ENCODE measurements at regions not wholly inside any gene's neighbourhood (a gene's known extent, or its start where the extent isn't known, plus 50 kb on each side); places are given as distances from the start of the nearest gene placed in this dataset.

DNA sequence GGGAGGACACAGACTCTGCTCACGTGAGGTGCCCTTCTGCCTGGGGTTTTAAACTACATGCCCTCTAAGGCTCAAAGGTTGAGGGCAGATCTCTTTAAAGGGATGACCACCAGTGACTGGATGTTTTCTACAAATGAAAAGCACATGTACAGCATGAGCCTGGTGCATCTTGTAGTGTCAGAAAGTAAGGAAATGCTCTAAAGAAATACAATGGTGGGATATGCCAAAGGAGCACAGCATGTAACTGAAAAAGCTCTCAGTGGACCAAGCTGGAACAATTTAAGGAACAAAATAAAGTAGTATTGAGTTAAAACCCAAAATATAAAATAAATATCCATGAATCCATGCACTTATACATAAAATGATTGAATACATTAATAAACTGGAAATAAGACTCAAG is 78.3 kb upstream of the SEMA6D start (continued):
- TF ChIP-seq, protein P1, sequence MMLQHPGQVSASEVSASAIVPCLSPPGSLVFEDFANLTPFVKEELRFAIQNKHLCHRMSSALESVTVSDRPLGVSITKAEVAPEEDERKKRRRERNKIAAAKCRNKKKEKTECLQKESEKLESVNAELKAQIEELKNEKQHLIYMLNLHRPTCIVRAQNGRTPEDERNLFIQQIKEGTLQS (IDR thresholded peaks at IDR 0.05) = no peak
- no peak for TF ChIP-seq HNF4G (IDR thresholded peaks at IDR 0.05)

DNA sequence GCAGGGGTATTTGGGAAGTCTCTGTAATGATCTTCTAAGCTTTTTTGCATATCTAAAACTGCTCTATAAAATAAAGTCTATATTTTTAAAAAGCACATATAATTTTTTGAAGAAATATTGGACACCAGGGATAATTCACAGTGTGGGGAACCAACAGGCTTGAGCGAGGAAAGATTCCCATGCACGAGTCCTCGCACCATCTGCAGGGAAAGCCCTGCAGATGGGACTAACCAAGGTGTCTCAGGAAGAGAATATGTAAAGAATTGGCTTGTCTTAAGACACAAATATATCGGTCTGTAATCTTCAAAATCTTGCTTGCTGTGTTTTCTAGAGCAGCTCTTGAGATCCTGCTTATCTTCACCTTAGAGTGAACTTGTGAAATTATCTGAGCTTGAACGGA is 77.2 kb upstream of the SEMA6D start:
- Histone ChIP-seq H3K27ac (ENCODE audit: low read depth in 1 of 2, low read length in 2 of 2) (no peak overlapping the region), H3K27me3 (ENCODE audit: control insufficient read depth in 4 of 4, insufficient read depth in 4 of 4, low read length in 3 of 4) (no peaks in the 10 kb centered on the region), H3K9ac (ENCODE audit: low read depth in 1 of 2, low read length in 2 of 2) (no peak overlapping the region), H3K36me3 (ENCODE audit: control insufficient read depth in 4 of 4, insufficient read depth in 3 of 4, low read depth in 1 of 4, low read length in 3 of 4) (no peaks in the 10 kb centered on the region), H3K4me1 (ENCODE audit: control insufficient read depth in 4 of 4, insufficient read depth in 4 of 4, low read length in 3 of 4) (no peaks in the 10 kb centered on the region), H3K4me3 (ENCODE audit: low read depth in 1 of 3, low read length in 3 of 3) (no peak overlapping the region), H3K9me3 (ENCODE audit: control insufficient read depth in 4 of 4, low read length in 3 of 4) (no peaks in the 10 kb centered on the region)
- DNase-seq (ENCODE audit: low spot score) = no peak
- TF ChIP-seq EGR1 (IDR thresholded peaks at IDR 0.05; ENCODE audit: low read depth in 2 of 2) = no peak
- TF ChIP-seq, protein P2, sequence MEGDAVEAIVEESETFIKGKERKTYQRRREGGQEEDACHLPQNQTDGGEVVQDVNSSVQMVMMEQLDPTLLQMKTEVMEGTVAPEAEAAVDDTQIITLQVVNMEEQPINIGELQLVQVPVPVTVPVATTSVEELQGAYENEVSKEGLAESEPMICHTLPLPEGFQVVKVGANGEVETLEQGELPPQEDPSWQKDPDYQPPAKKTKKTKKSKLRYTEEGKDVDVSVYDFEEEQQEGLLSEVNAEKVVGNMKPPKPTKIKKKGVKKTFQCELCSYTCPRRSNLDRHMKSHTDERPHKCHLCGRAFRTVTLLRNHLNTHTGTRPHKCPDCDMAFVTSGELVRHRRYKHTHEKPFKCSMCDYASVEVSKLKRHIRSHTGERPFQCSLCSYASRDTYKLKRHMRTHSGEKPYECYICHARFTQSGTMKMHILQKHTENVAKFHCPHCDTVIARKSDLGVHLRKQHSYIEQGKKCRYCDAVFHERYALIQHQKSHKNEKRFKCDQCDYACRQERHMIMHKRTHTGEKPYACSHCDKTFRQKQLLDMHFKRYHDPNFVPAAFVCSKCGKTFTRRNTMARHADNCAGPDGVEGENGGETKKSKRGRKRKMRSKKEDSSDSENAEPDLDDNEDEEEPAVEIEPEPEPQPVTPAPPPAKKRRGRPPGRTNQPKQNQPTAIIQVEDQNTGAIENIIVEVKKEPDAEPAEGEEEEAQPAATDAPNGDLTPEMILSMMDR (IDR thresholded peaks at IDR 0.05; ENCODE audit: low read depth, low read length, missing input control) = no peak
- no peak for TF ChIP-seq GABPA (IDR thresholded peaks at IDR 0.05 in 1 of 2, conservative IDR thresholded peaks at IDR 0.05 in 1 of 2)
- TF ChIP-seq TAF1 (conservative IDR thresholded peaks at IDR 0.05) = no peak
- TF ChIP-seq, protein P3, sequence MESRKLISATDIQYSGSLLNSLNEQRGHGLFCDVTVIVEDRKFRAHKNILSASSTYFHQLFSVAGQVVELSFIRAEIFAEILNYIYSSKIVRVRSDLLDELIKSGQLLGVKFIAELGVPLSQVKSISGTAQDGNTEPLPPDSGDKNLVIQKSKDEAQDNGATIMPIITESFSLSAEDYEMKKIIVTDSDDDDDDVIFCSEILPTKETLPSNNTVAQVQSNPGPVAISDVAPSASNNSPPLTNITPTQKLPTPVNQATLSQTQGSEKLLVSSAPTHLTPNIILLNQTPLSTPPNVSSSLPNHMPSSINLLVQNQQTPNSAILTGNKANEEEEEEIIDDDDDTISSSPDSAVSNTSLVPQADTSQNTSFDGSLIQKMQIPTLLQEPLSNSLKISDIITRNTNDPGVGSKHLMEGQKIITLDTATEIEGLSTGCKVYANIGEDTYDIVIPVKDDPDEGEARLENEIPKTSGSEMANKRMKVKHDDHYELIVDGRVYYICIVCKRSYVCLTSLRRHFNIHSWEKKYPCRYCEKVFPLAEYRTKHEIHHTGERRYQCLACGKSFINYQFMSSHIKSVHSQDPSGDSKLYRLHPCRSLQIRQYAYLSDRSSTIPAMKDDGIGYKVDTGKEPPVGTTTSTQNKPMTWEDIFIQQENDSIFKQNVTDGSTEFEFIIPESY (IDR thresholded peaks at IDR 0.05) = no peak
- TF ChIP-seq, protein P1 (IDR thresholded peaks at IDR 0.05) = no peak
- TF ChIP-seq HNF4A (conservative IDR thresholded peaks at IDR 0.05) = no peak
- TF ChIP-seq, protein P4, sequence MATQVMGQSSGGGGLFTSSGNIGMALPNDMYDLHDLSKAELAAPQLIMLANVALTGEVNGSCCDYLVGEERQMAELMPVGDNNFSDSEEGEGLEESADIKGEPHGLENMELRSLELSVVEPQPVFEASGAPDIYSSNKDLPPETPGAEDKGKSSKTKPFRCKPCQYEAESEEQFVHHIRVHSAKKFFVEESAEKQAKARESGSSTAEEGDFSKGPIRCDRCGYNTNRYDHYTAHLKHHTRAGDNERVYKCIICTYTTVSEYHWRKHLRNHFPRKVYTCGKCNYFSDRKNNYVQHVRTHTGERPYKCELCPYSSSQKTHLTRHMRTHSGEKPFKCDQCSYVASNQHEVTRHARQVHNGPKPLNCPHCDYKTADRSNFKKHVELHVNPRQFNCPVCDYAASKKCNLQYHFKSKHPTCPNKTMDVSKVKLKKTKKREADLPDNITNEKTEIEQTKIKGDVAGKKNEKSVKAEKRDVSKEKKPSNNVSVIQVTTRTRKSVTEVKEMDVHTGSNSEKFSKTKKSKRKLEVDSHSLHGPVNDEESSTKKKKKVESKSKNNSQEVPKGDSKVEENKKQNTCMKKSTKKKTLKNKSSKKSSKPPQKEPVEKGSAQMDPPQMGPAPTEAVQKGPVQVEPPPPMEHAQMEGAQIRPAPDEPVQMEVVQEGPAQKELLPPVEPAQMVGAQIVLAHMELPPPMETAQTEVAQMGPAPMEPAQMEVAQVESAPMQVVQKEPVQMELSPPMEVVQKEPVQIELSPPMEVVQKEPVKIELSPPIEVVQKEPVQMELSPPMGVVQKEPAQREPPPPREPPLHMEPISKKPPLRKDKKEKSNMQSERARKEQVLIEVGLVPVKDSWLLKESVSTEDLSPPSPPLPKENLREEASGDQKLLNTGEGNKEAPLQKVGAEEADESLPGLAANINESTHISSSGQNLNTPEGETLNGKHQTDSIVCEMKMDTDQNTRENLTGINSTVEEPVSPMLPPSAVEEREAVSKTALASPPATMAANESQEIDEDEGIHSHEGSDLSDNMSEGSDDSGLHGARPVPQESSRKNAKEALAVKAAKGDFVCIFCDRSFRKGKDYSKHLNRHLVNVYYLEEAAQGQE (IDR thresholded peaks at IDR 0.05) = no peak
- TF ChIP-seq FOXA1 (IDR thresholded peaks at IDR 0.05) = no peak
- TF ChIP-seq SP1 (IDR thresholded peaks at IDR 0.05) = no peak
- 75% methylated on average over 5 of the region's 5 CpGs for WGBS

DNA sequence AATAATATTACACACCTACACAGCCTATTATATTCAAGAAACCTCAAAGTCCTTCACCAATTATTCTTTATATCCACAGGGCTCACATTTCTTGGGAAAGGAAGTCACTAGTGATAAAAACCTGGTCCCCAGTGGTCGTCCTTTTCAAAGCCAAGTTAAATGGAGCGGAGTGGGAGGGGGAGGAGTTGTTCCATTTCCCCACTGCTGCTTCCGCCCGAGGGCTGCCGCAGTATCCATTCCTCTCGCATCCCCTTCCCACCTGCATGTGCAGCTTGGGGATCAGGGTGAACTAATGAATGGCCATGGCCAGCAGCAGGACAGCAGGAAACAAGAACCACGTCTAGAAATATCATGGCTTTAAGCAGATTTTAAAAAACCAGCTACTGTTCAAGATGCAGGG is 76.4 kb upstream of the SEMA6D start:
- H3K27me3 ChIP-seq (ENCODE audit: control insufficient read depth in 4 of 4, insufficient read depth in 4 of 4, low read length in 3 of 4) = no peaks in the 10 kb centered on the region
- WGBS = 62% methylated on average over 7 of the region's 7 CpGs
- H3K4me3 ChIP-seq (ENCODE audit: low read depth in 1 of 3, low read length in 3 of 3) = no peak overlapping the region
- H3K4me1 ChIP-seq (ENCODE audit: control insufficient read depth in 4 of 4, insufficient read depth in 4 of 4, low read length in 3 of 4) = no peaks in the 10 kb centered on the region
- no peak overlapping the region for H3K27ac ChIP-seq (ENCODE audit: low read depth in 1 of 2, low read length in 2 of 2)
- no peaks in the 10 kb centered on the region for H3K9me3 ChIP-seq (ENCODE audit: control insufficient read depth in 4 of 4, low read length in 3 of 4)
- H3K36me3 ChIP-seq (ENCODE audit: control insufficient read depth in 4 of 4, insufficient read depth in 3 of 4, low read depth in 1 of 4, low read length in 3 of 4) = no peaks in the 10 kb centered on the region
- no peak for DNase-seq (ENCODE audit: low spot score)
- no peak overlapping the region for H3K9ac ChIP-seq (ENCODE audit: low read depth in 1 of 2, low read length in 2 of 2)
- TF ChIP-seq, protein P3 (IDR thresholded peaks at IDR 0.05) = no peak
- TF ChIP-seq RAD21 (IDR thresholded peaks at IDR 0.05) (no peak), TAF1 (conservative IDR thresholded peaks at IDR 0.05) (no peak), EGR1 (IDR thresholded peaks at IDR 0.05; ENCODE audit: low read depth in 2 of 2) (no peak), JUND (IDR thresholded peaks at IDR 0.05) (no peak), FOXA2 (IDR thresholded peaks at IDR 0.05) (no peak)
- TF ChIP-seq, protein P1 (IDR thresholded peaks at IDR 0.05) = no peak
- TF ChIP-seq, protein P4 (IDR thresholded peaks at IDR 0.05) = no peak
